Memory B cell (primary cell): ENCODE measurements at regions not wholly inside any gene's neighbourhood (a gene's known extent, or its start where the extent isn't known, plus 50 kb on each side); places are given as distances from the start of the nearest gene placed in this dataset.
"Not testable (repeated sequence)": the region's sequence is repeated elsewhere in the genome, so short reads cannot be mapped to it uniquely, and the experiment has no call there.

Experiments used
- ATAC-seq: fragments of 150-1000 bp; cut with Tn5 transposase; 2 replicates; pipeline ENCODE4 v1.10.0; 2021; ENCODE audit warnings: low read depth, mild to moderate bottlenecking, moderate library complexity
- DNase-seq, 2 donors: peaks; one replicate each; pipeline ENCODE4 v3.0.0; 2022; ENCODE audit warnings: low spot score in 2 of 2
- H3K27ac Mint-ChIP-seq: one replicate; pipeline ENCODE4 v1.8.0; 2022; ENCODE audit warnings: mild to moderate bottlenecking, moderate library complexity, mixed read lengths
- H3K27me3 Mint-ChIP-seq: one replicate; pipeline ENCODE4 v1.8.0; 2022; ENCODE audit warnings: mixed read lengths
- H3K36me3 Mint-ChIP-seq: one replicate; pipeline ENCODE4 v1.8.0; 2022; ENCODE audit warnings: mild to moderate bottlenecking, mixed read lengths
- H3K4me1 Mint-ChIP-seq: one replicate; pipeline ENCODE4 v1.8.0; 2022; ENCODE audit warnings: mixed read lengths
- H3K4me3 Mint-ChIP-seq: one replicate; pipeline ENCODE4 v1.8.0; 2022; ENCODE audit warnings: mild to moderate bottlenecking, moderate library complexity, mixed read lengths
- H3K9me3 Mint-ChIP-seq: one replicate; pipeline ENCODE4 v1.8.0; 2022; ENCODE audit warnings: mixed read lengths

GRCh38 chr1:234949528-234949927 lies 179.1 kb downstream of the TOMM20 start:
- H3K4me1 Mint-ChIP-seq: peaks cover 21% of the 10 kb centered on the region
- not testable (repeated sequence) for H3K27ac Mint-ChIP-seq

GRCh38 chr1:234944439-234945344 lies 183.9 kb downstream of the TOMM20 start:
- no peaks in the 10 kb centered on the region for H3K36me3 Mint-ChIP-seq
- ATAC-seq (peak; percentile 53), DNase-seq (no peak)
- peak overlapping the region; percentile 30 for H3K4me3 Mint-ChIP-seq
- no peaks in the 10 kb centered on the region for H3K27me3 Mint-ChIP-seq
- H3K27ac Mint-ChIP-seq: peak overlapping the region; percentile 86
- H3K9me3 Mint-ChIP-seq: peaks cover 3% of the 10 kb centered on the region
- H3K4me1 Mint-ChIP-seq: peaks cover 22% of the 10 kb centered on the region

More at GRCh38 chr1:234949528-234949927, 179.1 kb downstream of the TOMM20 start:
- ATAC-seq, H3K4me3 Mint-ChIP-seq, H3K36me3 Mint-ChIP-seq, H3K9me3 Mint-ChIP-seq, DNase-seq, H3K27me3 Mint-ChIP-seq: not testable (repeated sequence)

GRCh38 chr1:234943836-234944402 lies 184.7 kb downstream of the TOMM20 start:
- H3K4me1 Mint-ChIP-seq: peaks cover 22% of the 10 kb centered on the region
- no peaks in the 10 kb centered on the region for H3K27me3 Mint-ChIP-seq
- no peak overlapping the region for H3K4me3 Mint-ChIP-seq
- no peak overlapping the region for H3K27ac Mint-ChIP-seq
- H3K36me3 Mint-ChIP-seq: no peaks in the 10 kb centered on the region
- no peak for DNase-seq
- H3K9me3 Mint-ChIP-seq: peaks cover 3% of the 10 kb centered on the region
- ATAC-seq: peak; percentile 71

- ATAC-seq: no peak
- Mint-ChIP-seq H3K4me3 (no peak overlapping the region), H3K27ac (no peak overlapping the region), H3K4me1 (peaks cover 22% of the 10 kb centered on the region), H3K27me3 (no peaks in the 10 kb centered on the region), H3K9me3 (peaks cover 3% of the 10 kb centered on the region), H3K36me3 (no peaks in the 10 kb centered on the region)
- DNase-seq: no peak
Measured at GRCh38 chr1:234942879-234943506, 185.6 kb downstream of the TOMM20 start.

- peaks cover 22% of the 10 kb centered on the region for H3K4me1 Mint-ChIP-seq
- DNase-seq (no peak), ATAC-seq (no peak)
- H3K4me3 Mint-ChIP-seq: no peak overlapping the region
- H3K27ac Mint-ChIP-seq: no peak overlapping the region
- H3K9me3 Mint-ChIP-seq: peaks cover 3% of the 10 kb centered on the region
- H3K27me3 Mint-ChIP-seq: no peaks in the 10 kb centered on the region
- H3K36me3 Mint-ChIP-seq: no peaks in the 10 kb centered on the region
Measured at GRCh38 chr1:234942012-234942332, 186.7 kb downstream of the TOMM20 start.

- Mint-ChIP-seq H3K9me3 (peaks cover 3% of the 10 kb centered on the region), H3K36me3 (no peaks in the 10 kb centered on the region), H3K27ac (no peak overlapping the region), H3K4me3 (no peak overlapping the region), H3K27me3 (no peaks in the 10 kb centered on the region), H3K4me1 (peaks cover 20% of the 10 kb centered on the region)
- DNase-seq: no peak
- no peak for ATAC-seq
Measured at GRCh38 chr1:234941321-234942011, 187.2 kb downstream of the TOMM20 start.

- DNase-seq: no peak
- H3K4me3 Mint-ChIP-seq: no peak overlapping the region
- H3K27ac Mint-ChIP-seq: no peak overlapping the region
- no peaks in the 10 kb centered on the region for H3K27me3 Mint-ChIP-seq
- peaks cover 3% of the 10 kb centered on the region for H3K9me3 Mint-ChIP-seq
- H3K36me3 Mint-ChIP-seq: no peaks in the 10 kb centered on the region
- H3K4me1 Mint-ChIP-seq: peaks cover 17% of the 10 kb centered on the region
- no peak for ATAC-seq
Measured at GRCh38 chr1:234940841-234941240, 187.8 kb downstream of the TOMM20 start.

GRCh38 chr1:234938924-234939323 lies 189.7 kb downstream of the TOMM20 start:
- peaks cover 3% of the 10 kb centered on the region for H3K9me3 Mint-ChIP-seq
- no peak for DNase-seq
- H3K4me3 Mint-ChIP-seq: no peak overlapping the region
- no peak for ATAC-seq
- no peak overlapping the region for H3K27ac Mint-ChIP-seq
- no peaks in the 10 kb centered on the region for H3K27me3 Mint-ChIP-seq
- H3K4me1 Mint-ChIP-seq: peaks cover 9% of the 10 kb centered on the region
- H3K36me3 Mint-ChIP-seq: no peaks in the 10 kb centered on the region

GRCh38 chr1:234938135-234938534 lies 190.5 kb downstream of the TOMM20 start:
- Mint-ChIP-seq H3K27me3 (no peaks in the 10 kb centered on the region), H3K4me1 (peaks cover 8% of the 10 kb centered on the region), H3K36me3 (no peaks in the 10 kb centered on the region), H3K9me3 (peaks cover 1% of the 10 kb centered on the region), H3K4me3 (no peak overlapping the region), H3K27ac (no peak overlapping the region)
- ATAC-seq (no peak), DNase-seq (no peak)

- ATAC-seq (no peak), DNase-seq (no peak)
- Mint-ChIP-seq H3K36me3 (no peaks in the 10 kb centered on the region), H3K27me3 (no peaks in the 10 kb centered on the region), H3K9me3 (no peaks in the 10 kb centered on the region), H3K4me3 (no peak overlapping the region), H3K27ac (no peak overlapping the region), H3K4me1 (peaks cover 17% of the 10 kb centered on the region)
Measured at GRCh38 chr1:234936612-234937389, 191.8 kb downstream of the TOMM20 start.

GRCh38 chr1:234934611-234935033 lies 194.0 kb downstream of the TOMM20 start:
- Mint-ChIP-seq H3K27me3 (no peaks in the 10 kb centered on the region), H3K4me1 (peaks cover 17% of the 10 kb centered on the region), H3K9me3 (no peaks in the 10 kb centered on the region), H3K4me3 (no peak overlapping the region), H3K27ac (no peak overlapping the region), H3K36me3 (no peaks in the 10 kb centered on the region)
- ATAC-seq (no peak), DNase-seq (no peak)

GRCh38 chr1:234933475-234933874 lies 195.2 kb downstream of the TOMM20 start:
- no peaks in the 10 kb centered on the region for H3K36me3 Mint-ChIP-seq
- no peaks in the 10 kb centered on the region for H3K9me3 Mint-ChIP-seq
- H3K27me3 Mint-ChIP-seq: no peaks in the 10 kb centered on the region
- DNase-seq: no peak
- H3K4me3 Mint-ChIP-seq: peak overlapping the region; percentile 30
- ATAC-seq: peak; percentile 86
- H3K27ac Mint-ChIP-seq: peak overlapping the region; percentile 63
- peaks cover 19% of the 10 kb centered on the region for H3K4me1 Mint-ChIP-seq
